Panc1 (cell line): ENCODE measurements at regions not wholly inside any gene's neighbourhood (a gene's known extent, or its start where the extent isn't known, plus 50 kb on each side); places are given as distances from the start of the nearest gene placed in this dataset.

ENCODE experiments used
- CTCF ChIP-seq: fragments of 450-650 bp; IDR thresholded peaks from 2 replicates; pipeline ENCODE4 v1.5.1; 2017; ENCODE audit warnings: mild to moderate bottlenecking
- POLR2AphosphoS5 ChIP-seq: IDR thresholded peaks from 2 replicates; pipeline ENCODE4 v1.6.1; 2012; ENCODE audit warnings: mild to moderate bottlenecking, low read depth, low read length, moderate library complexity
- REST ChIP-seq, 2 experiments: IDR thresholded peaks; 2 replicates each; pipeline ENCODE4 v1.6.1; 2011 to 2012; ENCODE audit warnings: low read depth in 2 of 2, control low read depth in 1 of 2, low read length in 1 of 2, mild to moderate bottlenecking in 1 of 2, moderate library complexity in 1 of 2; ENCODE audit not compliant: insufficient read depth in 1 of 2
- SIN3A ChIP-seq: IDR thresholded peaks from 2 replicates; pipeline ENCODE4 v1.6.1; 2012; ENCODE audit warnings: low read depth, mild to moderate bottlenecking, low read length, moderate library complexity, borderline replicate concordance; ENCODE audit not compliant: insufficient read depth
- TCF7L2 ChIP-seq: IDR thresholded peaks from 2 replicates; pipeline ENCODE4 v1.6.1; 2011; ENCODE audit warnings: mild to moderate bottlenecking, low read depth, low read length, inconsistent platforms

DNA sequence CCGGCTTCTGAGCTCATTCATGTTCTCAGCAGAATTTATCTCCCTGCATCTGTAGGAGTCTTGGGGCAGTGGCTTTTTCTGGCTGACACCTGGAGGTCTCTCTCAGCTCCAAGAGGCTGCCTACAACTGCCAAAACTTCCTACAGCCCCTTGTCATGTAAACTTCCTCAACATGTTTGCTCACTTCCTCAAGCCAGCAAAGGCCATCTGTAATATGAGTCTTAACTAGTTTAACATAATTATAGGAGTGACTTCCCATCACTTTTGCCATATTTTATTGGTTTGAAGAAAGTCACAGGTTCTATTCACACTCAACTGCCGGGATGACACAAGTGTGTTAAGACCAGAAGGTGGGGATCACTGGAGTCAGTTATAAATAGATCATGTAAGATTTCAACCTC, 194.0 kb downstream of the VRK1 start:
- no peak for TF ChIP-seq CTCF
- TF ChIP-seq POLR2AphosphoS5: no peak
- TF ChIP-seq SIN3A: no peak
- no peak for TF ChIP-seq REST (IDR thresholded peaks at IDR 0.05; ENCODE audit: insufficient read depth in 1 of 2, low read depth in 2 of 2, low read length in 1 of 2)
- no peak for TF ChIP-seq TCF7L2
